H9 (cell line): ENCODE measurements at regions not wholly inside any gene's neighbourhood (a gene's known extent, or its start where the extent isn't known, plus 50 kb on each side); places are given as distances from the start of the nearest gene placed in this dataset.

Experiments
- DNase-seq: peaks from one replicate; pipeline ENCODE4 v3.0.0-alpha.2; 2017
- H2AFZ ChIP-seq: one replicate; pipeline ENCODE4 v1.6.1; 2013; ENCODE audit warnings: mild to moderate bottlenecking, low read length, control low read depth, moderate library complexity
- H2AK5ac ChIP-seq: 2 replicates; pipeline ENCODE4 v1.6.1; 2013; ENCODE audit warnings: low read length, control low read depth, mixed read lengths; ENCODE audit not compliant: insufficient read length
- H2BK120ac ChIP-seq: one replicate; pipeline ENCODE4 v1.6.1; 2013; ENCODE audit warnings: low read depth, mild to moderate bottlenecking, low read length, control low read depth, inconsistent platforms; ENCODE audit not compliant: poor library complexity, severe bottlenecking
- H2BK12ac ChIP-seq: 2 replicates; pipeline ENCODE4 v1.6.1; 2013; ENCODE audit warnings: low read length, control low read depth, mixed read lengths, low read depth; ENCODE audit not compliant: insufficient read length
- H2BK15ac ChIP-seq: 2 replicates; pipeline ENCODE4 v1.6.1; 2013; ENCODE audit warnings: low read depth, low read length, control low read depth
- H2BK20ac ChIP-seq: one replicate; pipeline ENCODE4 v1.6.1; 2013; ENCODE audit warnings: low read depth, mild to moderate bottlenecking, low read length, control low read depth, inconsistent platforms; ENCODE audit not compliant: poor library complexity, severe bottlenecking
- H2BK5ac ChIP-seq: 2 replicates; pipeline ENCODE4 v1.6.1; 2013; ENCODE audit warnings: low read length, control low read depth, mixed read lengths; ENCODE audit not compliant: insufficient read length
- H3K14ac ChIP-seq: 2 replicates; pipeline ENCODE4 v1.6.1; 2013; ENCODE audit warnings: low read length, control low read depth; ENCODE audit not compliant: insufficient read depth
- H3K18ac ChIP-seq: 2 replicates; pipeline ENCODE4 v1.6.1; 2013; ENCODE audit warnings: low read depth, mild to moderate bottlenecking, mixed read lengths, low read length, control low read depth; ENCODE audit not compliant: insufficient read length
- H3K23ac ChIP-seq: 2 replicates; pipeline ENCODE4 v1.6.1; 2013; ENCODE audit warnings: low read length, control low read depth, mixed read lengths, low read depth; ENCODE audit not compliant: insufficient read length
- H3K23me2 ChIP-seq: 2 replicates; pipeline ENCODE4 v1.6.1; 2013; ENCODE audit warnings: low read depth, mild to moderate bottlenecking, mixed read lengths, low read length, control low read depth; ENCODE audit not compliant: insufficient read length, poor library complexity, severe bottlenecking
- H3K27ac ChIP-seq: 2 replicates; pipeline ENCODE4 v1.5.1; 2013; ENCODE audit warnings: low read length, control low read depth, mixed read lengths, low read depth; ENCODE audit not compliant: insufficient read length
- H3K27me3 ChIP-seq: 2 replicates; pipeline ENCODE4 v1.6.1; 2013; ENCODE audit warnings: low read length, control low read depth, inconsistent platforms; ENCODE audit not compliant: insufficient read depth
- H3K4ac ChIP-seq: 2 replicates; pipeline ENCODE4 v1.6.1; 2013; ENCODE audit warnings: low read depth, mild to moderate bottlenecking, control low read depth, inconsistent platforms, low read length, moderate library complexity
- H3K4me1 ChIP-seq: 2 replicates; pipeline ENCODE4 v1.6.1; 2013; ENCODE audit warnings: low read length, control low read depth, inconsistent platforms; ENCODE audit not compliant: insufficient read depth
- H3K4me2 ChIP-seq: 2 replicates; pipeline ENCODE4 v1.6.1; 2013; ENCODE audit warnings: low read length, control low read depth, mixed read lengths; ENCODE audit not compliant: insufficient read length, insufficient read depth
- H3K56ac ChIP-seq: 2 replicates; pipeline ENCODE4 v1.6.1; 2013; ENCODE audit warnings: low read depth, mild to moderate bottlenecking, mixed read lengths, low read length, control low read depth; ENCODE audit not compliant: insufficient read length
- H3K79me1 ChIP-seq: 2 replicates; pipeline ENCODE4 v1.6.1; 2013; ENCODE audit warnings: low read depth, mild to moderate bottlenecking, moderate library complexity, low read length, control low read depth, inconsistent platforms; ENCODE audit not compliant: insufficient read depth, poor library complexity, severe bottlenecking
- H3K79me2 ChIP-seq: 2 replicates; pipeline ENCODE4 v1.6.1; 2013; ENCODE audit warnings: low read length, control low read depth, inconsistent platforms; ENCODE audit not compliant: insufficient read depth
- H3K9ac ChIP-seq: 2 replicates; pipeline ENCODE4 v1.6.1; 2013; ENCODE audit warnings: low read length, control low read depth, mixed read lengths; ENCODE audit not compliant: insufficient read length; ENCODE audit errors: extremely low read depth
- H3K9me3 ChIP-seq: one replicate; pipeline ENCODE4 v1.6.1; 2013; ENCODE audit warnings: low read depth, low read length, inconsistent platforms; ENCODE audit not compliant: control insufficient read depth
- H3T11ph ChIP-seq: one replicate; pipeline ENCODE4 v1.6.1; 2013; ENCODE audit warnings: mild to moderate bottlenecking, low read length, control low read depth, inconsistent platforms
- H4K20me1 ChIP-seq: one replicate; pipeline ENCODE4 v1.6.1; 2013; ENCODE audit not compliant: control insufficient read depth, insufficient read length, insufficient read depth
- H4K5ac ChIP-seq: 2 replicates; pipeline ENCODE4 v1.6.1; 2013; ENCODE audit warnings: low read depth, mild to moderate bottlenecking, mixed read lengths, low read length, control low read depth; ENCODE audit not compliant: insufficient read length
- H4K8ac ChIP-seq: replicated peaks from 2 replicates; pipeline ENCODE4 v1.6.1; 2013; ENCODE audit warnings: low read length, control low read depth, mixed read lengths, low read depth; ENCODE audit not compliant: insufficient read length
- H4K91ac ChIP-seq: 2 replicates; pipeline ENCODE4 v1.6.1; 2013; ENCODE audit warnings: low read depth, mild to moderate bottlenecking, moderate library complexity, mixed read lengths, low read length, control low read depth; ENCODE audit not compliant: insufficient read length
- H3K27ac Mint-ChIP-seq, 3 experiments: 2 replicates in 2 of 3; 3 replicates in 1 of 3; pipeline ENCODE4 v1.8.0; 2020 to 2021; ENCODE audit warnings: mixed read lengths in 3 of 3, mild to moderate bottlenecking in 1 of 3, moderate library complexity in 1 of 3
- H3K27me3 Mint-ChIP-seq: 2 replicates; pipeline ENCODE4 v1.8.0; 2021; ENCODE audit warnings: low read depth, mild to moderate bottlenecking, moderate library complexity, mixed read lengths
- H3K36me3 Mint-ChIP-seq, 3 experiments: 2 replicates in 2 of 3; 3 replicates in 1 of 3; pipeline ENCODE4 v1.8.0; 2020 to 2021; ENCODE audit warnings: low read depth in 3 of 3, mixed read lengths in 3 of 3; ENCODE audit not compliant: insufficient read depth in 1 of 3
- H3K4me1 Mint-ChIP-seq, 2 experiments: 2 replicates each; pipeline ENCODE4 v1.8.0; 2020; ENCODE audit warnings: mixed read lengths in 2 of 2
- H3K4me3 Mint-ChIP-seq, 2 experiments: 2 replicates in 1 of 2; 3 replicates in 1 of 2; pipeline ENCODE4 v1.8.0; 2020 to 2021; ENCODE audit warnings: mild to moderate bottlenecking in 2 of 2, mixed read lengths in 2 of 2, moderate library complexity in 1 of 2
- H3K9me3 Mint-ChIP-seq, 2 experiments: 2 replicates in 1 of 2; 3 replicates in 1 of 2; pipeline ENCODE4 v1.8.0; 2020; ENCODE audit warnings: mild to moderate bottlenecking in 2 of 2, mixed read lengths in 2 of 2, moderate library complexity in 1 of 2
- WGBS: extraction: QIAGEN DNeasy Blood & Tissue Kit; methylation state at CpG from one replicate; pipeline ENCODE4 v1.1.7; 2013; ENCODE audit warnings: missing lambda C conversion rate, low lambda C conversion rate, mixed read lengths; ENCODE audit not compliant: insufficient read length; ENCODE audit errors: extremely low coverage; 5-methylcytosine and 5-hydroxymethylcytosine counted together
- TF ChIP-seq, protein P1 (sequence below): fragments of 200-600 bp; sonication (generic); conservative IDR thresholded peaks from 3 replicates; pipeline ENCODE4 v1.8.0; 2021; ENCODE audit warnings: antibody characterized with exemption, mild to moderate bottlenecking

DNA sequence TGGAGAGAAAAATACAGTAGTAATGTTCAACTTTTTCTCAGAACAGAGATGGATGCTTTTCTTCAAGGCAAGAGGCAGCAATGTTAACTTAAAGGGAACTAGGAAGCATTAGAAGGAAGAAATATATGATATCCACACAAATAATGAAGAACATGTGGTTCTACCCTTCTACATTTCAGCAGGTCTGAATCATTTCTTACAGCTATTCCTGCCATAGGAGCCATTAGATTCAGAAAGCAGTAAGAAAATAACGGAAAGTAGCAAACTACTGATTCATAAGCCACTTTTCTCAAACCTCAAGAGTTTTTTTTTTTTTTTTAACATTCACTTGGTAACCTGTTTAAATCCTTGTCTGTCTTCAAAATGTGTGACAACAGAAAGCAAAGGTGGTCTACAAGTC, 1251.6 kb upstream of the AGA start:
- H3K23me2 ChIP-seq = no peaks in the 10 kb centered on the region
- H3K4me2 ChIP-seq = no peak overlapping the region
- no peaks in the 10 kb centered on the region for H4K20me1 ChIP-seq
- H3K27ac ChIP-seq = no peak overlapping the region
- TF ChIP-seq, protein P1, sequence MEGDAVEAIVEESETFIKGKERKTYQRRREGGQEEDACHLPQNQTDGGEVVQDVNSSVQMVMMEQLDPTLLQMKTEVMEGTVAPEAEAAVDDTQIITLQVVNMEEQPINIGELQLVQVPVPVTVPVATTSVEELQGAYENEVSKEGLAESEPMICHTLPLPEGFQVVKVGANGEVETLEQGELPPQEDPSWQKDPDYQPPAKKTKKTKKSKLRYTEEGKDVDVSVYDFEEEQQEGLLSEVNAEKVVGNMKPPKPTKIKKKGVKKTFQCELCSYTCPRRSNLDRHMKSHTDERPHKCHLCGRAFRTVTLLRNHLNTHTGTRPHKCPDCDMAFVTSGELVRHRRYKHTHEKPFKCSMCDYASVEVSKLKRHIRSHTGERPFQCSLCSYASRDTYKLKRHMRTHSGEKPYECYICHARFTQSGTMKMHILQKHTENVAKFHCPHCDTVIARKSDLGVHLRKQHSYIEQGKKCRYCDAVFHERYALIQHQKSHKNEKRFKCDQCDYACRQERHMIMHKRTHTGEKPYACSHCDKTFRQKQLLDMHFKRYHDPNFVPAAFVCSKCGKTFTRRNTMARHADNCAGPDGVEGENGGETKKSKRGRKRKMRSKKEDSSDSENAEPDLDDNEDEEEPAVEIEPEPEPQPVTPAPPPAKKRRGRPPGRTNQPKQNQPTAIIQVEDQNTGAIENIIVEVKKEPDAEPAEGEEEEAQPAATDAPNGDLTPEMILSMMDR = no peak
- no peak overlapping the region for H2AK5ac ChIP-seq
- no peak overlapping the region for H3K18ac ChIP-seq
- no peak overlapping the region for H2BK12ac ChIP-seq
- H4K8ac ChIP-seq = no peak overlapping the region
- H2BK120ac ChIP-seq = no peak overlapping the region
- no peaks in the 10 kb centered on the region for H3K36me3 Mint-ChIP-seq
- H3K4ac ChIP-seq = no peak overlapping the region
- H3K4me1 ChIP-seq = no peaks in the 10 kb centered on the region
- no peak overlapping the region for H3T11ph ChIP-seq
- WGBS = no CpG with 5 or more reads among the region's 1 CpG
- no peak overlapping the region for H2BK5ac ChIP-seq
- no peak overlapping the region for H4K91ac ChIP-seq
- H4K5ac ChIP-seq = no peak overlapping the region
- no peak overlapping the region for H2BK20ac ChIP-seq
- no peaks in the 10 kb centered on the region for H3K27me3 ChIP-seq
- no peak overlapping the region for H2BK15ac ChIP-seq
- DNase-seq = no peak
- H3K27ac Mint-ChIP-seq = no peak overlapping the region
- no peaks in the 10 kb centered on the region for H3K79me2 ChIP-seq
- H3K9ac ChIP-seq = no peak overlapping the region
- H3K79me1 ChIP-seq = no peaks in the 10 kb centered on the region
- H3K56ac ChIP-seq = no peak overlapping the region
- no peaks in the 10 kb centered on the region for H3K9me3 ChIP-seq
- H3K27me3 Mint-ChIP-seq = no peaks in the 10 kb centered on the region
- H3K23ac ChIP-seq = no peak overlapping the region
- peaks cover 7 to 8% of the 10 kb centered on the region in 2 experiments for H3K4me1 Mint-ChIP-seq
- no peak overlapping the region for H2AFZ ChIP-seq
- no peak overlapping the region for H3K14ac ChIP-seq
- no peaks in the 10 kb centered on the region; a peak in 1 of 5 replicates for H3K9me3 Mint-ChIP-seq
- no peak overlapping the region for H3K4me3 Mint-ChIP-seq
